HG02938 (cell line): ENCODE measurements at regions not wholly inside any gene's neighbourhood (a gene's known extent, or its start where the extent isn't known, plus 50 kb on each side); places are given as distances from the start of the nearest gene placed in this dataset.

ENCODE experiments used
- ATAC-seq: cut with Tn5 transposase; IDR thresholded peaks from one replicate; pipeline ENCODE4 v1.9.1; 2021; ENCODE audit warnings: mild to moderate bottlenecking, moderate library complexity; ENCODE audit not compliant: unreplicated experiment

- ATAC-seq, result no peak
These were observed 481.4 kb downstream of the COG6 start for GRCh38 chr13:40136896-40137295.

GRCh38 chr13:40137400-40137799, 481.9 kb downstream of the COG6 start:
- no peak for ATAC-seq

- no peak for ATAC-seq
These were observed 484.5 kb downstream of the COG6 start for GRCh38 chr13:40139896-40140520.

- ATAC-seq, result no peak
These were observed 486.5 kb downstream of the COG6 start for GRCh38 chr13:40141859-40142555.

- ATAC-seq, result no peak
These were observed 487.6 kb downstream of the COG6 start for GRCh38 chr13:40143106-40143505.

GRCh38 chr13:40143559-40143958, 488.1 kb downstream of the COG6 start:
- no peak for ATAC-seq

GRCh38 chr13:40145139-40145538, 489.7 kb downstream of the COG6 start:
- no peak for ATAC-seq

GRCh38 chr13:40146063-40146462, 490.6 kb downstream of the COG6 start:
- ATAC-seq, result no peak

DNA sequence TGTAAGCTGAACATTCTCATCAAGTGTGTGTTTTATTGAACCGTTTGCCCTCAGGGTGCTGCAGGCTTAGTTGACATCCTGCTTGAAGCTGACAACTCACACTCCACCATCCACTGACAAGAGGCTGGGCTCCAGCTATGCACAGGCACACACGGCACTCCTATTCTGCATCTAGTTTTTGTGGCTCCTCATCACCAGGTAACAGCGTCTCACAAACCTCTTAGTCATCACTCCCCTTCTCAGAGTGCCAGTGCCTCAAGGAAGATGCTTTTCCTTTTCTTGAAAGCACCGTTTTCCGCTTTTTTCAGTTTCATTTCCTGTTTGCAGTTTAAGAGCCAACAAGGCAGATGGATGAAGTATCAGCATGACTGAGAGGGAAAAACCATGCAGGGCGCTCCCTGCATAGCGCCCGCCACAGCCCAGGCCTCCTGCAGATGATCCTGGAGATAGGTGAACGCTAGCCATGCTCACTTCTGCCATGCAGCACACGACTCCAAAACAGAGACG, 491.2 kb downstream of the COG6 start:
- ATAC-seq, result no peak

GRCh38 chr13:40148101-40148500, 492.6 kb downstream of the COG6 start:
- ATAC-seq, result no peak

DNA sequence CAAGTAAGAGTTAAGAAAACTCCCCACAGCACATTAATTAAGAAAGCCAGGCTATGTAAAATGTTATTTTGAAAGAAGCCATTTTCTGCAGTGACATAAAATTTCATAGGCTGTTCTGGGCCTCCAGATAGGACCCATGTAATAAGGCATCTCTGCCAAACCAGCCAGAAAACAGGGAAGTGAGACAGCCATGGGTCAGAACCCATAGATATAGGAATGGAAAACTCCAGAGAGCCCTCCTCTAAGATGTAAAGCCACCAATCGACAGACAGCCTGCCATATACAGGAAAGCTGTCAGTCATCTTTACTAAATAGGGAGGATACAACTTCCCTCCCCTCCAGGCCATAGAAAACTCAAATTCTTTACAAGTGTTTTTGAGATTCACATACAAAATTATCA, 493.3 kb downstream of the COG6 start:
- no peak for ATAC-seq

GRCh38 chr13:40149611-40150274, 494.3 kb downstream of the COG6 start:
- no peak for ATAC-seq

DNA sequence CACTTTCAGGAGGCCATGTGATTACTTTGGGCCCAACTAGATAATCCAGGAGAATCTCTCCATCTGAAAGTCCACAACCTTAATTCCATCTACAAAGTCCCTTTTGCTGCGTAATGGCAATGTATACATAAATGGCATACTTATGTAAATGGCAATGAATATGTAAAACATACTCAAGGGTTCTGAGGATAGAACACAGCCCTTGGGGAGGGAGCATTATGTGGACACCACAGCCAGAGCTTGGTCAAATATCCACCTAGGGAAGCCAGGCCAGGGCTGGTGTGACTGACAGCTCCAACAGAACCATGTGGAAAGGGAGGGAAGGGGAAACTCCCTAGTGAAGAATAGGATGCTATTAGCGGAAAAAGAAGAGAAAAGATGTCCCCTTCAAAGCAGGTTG, 496.2 kb downstream of the COG6 start:
- no peak for ATAC-seq

GRCh38 chr13:40152145-40152544, 496.7 kb downstream of the COG6 start:
- no peak for ATAC-seq

GRCh38 chr13:40152922-40153321, 497.5 kb downstream of the COG6 start:
- no peak for ATAC-seq

GRCh38 chr13:40153516-40153915, 498.1 kb downstream of the COG6 start:
- ATAC-seq, result no peak

DNA sequence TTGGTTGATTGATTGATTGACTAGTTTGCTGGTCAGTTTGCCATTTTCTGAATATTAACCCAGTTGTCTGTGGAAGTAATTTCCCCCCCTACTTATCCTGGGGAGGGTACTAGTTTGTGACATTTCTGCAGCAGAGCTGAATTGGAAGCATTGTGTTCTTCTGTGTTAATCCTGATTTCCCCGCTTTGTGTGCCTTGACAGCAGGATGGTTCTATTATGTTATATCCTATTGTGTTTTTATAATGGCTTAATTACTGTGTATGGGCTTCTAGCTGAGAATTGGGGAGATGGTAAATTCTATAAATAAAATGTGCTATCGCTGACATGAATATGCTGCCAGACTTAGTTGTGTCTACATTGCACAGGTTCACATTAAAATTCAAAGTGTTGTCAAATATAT, 499.7 kb downstream of the COG6 start:
- no peak for ATAC-seq

- no peak for ATAC-seq
These were observed 502.8 kb downstream of the COG6 start for GRCh38 chr13:40158218-40158617.

DNA sequence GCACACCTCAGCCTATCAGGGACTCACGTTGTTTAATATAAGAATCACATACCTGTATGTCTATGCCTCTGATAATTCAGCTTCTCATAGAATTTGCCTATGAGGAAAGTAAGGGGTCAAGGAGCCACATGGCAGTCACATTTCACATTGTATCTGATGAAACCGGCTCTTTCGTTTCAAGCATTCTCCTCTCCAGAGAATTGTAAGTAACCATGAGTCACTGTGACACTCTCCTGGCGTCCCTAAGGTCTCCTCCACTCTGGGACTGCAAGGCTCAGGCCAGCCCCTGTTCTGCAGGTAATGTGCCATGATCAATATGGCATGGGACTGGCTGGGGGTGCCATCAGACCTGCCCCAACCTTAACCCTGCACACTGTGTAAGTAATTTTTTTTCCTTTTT, 503.3 kb downstream of the COG6 start:
- no peak for ATAC-seq

DNA sequence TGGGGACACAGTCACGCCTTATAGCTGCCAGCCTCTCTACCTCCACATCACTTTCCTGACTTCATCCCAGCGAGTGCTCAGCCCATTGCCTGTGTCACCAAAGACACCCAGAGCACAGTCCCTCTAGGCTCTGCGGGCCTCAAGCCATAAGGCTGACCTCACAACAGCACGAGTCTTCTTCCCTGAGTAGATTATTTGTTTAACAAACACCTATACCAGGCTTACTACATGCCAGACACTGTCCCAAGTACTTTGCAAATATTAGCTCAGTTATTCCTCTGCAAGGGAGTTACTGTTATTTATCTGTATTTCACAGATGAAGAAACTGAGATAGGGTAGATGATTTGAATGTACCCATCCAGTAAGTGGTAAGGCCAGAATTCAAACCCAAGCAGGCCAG, 504.3 kb downstream of the COG6 start:
- ATAC-seq, result no peak

DNA sequence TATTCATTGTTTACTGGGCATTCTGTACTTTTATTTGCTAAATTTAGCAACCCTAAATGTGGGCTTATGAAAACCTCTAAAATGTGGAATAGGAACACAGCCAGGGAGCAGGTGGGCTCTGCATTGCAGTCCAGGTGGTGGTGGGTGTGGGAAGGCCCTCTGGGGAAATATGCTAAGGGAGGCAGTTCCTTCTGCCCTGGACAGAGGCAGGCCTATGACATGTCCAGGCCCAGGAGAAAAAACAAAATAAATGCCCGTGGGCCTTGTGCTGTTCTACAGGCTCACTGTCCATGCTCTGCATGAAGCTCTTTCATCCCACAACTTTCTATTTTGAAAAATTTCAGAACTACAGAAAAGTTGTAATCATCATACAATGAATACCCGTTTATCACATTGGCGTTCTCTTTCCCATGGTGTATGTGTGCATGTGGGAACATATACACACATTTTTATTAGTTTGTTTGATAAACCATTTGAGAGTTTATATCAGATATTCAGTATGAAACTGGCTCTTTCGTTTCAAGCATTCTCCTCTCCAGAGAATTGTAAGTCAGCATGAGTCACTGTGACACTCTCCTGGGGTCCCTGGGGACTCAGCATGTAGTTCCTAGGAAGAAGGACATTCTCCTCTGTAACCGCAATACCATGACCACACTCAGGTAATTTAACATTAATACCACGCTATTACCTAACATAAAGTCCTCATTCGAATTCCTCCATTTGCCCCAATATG, 505.3 kb downstream of the COG6 start:
- ATAC-seq, result no peak
